ENCODE measurements at regions not wholly inside any gene's neighbourhood (a gene's known extent, or its start where the extent isn't known, plus 50 kb on each side); places are given as distances from the start of the nearest gene placed in this dataset.
"Not testable (repeated sequence)": the region's sequence is repeated elsewhere in the genome, so short reads cannot be mapped to it uniquely, and the experiment has no call there.

GRCh38 chr16:76880523-76880922 lies 310.5 kb upstream of the MON1B start:
- H3K36me3 Mint-ChIP-seq (ENCODE audit: low read depth); H3K4me3 Mint-ChIP-seq; H3K27ac Mint-ChIP-seq; H3K4me1 Mint-ChIP-seq (ENCODE audit: low read depth); H3K9me3 Mint-ChIP-seq; DNase-seq; H3K27me3 Mint-ChIP-seq: not testable (repeated sequence)

- Mint-ChIP-seq H3K4me3 (no peak overlapping the region), H3K27ac (no peak overlapping the region), H3K9me3 (peaks cover 3% of the 10 kb centered on the region), H3K27me3 (no peaks in the 10 kb centered on the region), H3K4me1 (ENCODE audit: low read depth) (no peaks in the 10 kb centered on the region), H3K36me3 (ENCODE audit: low read depth) (no peaks in the 10 kb centered on the region)
- no peak for DNase-seq
These were observed 308.9 kb upstream of the MON1B start for GRCh38 chr16:76882105-76882504.

GRCh38 chr16:76883076-76883475 lies 307.9 kb upstream of the MON1B start:
- Mint-ChIP-seq H3K4me1 (ENCODE audit: low read depth) (no peaks in the 10 kb centered on the region), H3K27ac (no peak overlapping the region), H3K4me3 (no peak overlapping the region), H3K27me3 (no peaks in the 10 kb centered on the region), H3K9me3 (peaks cover 3% of the 10 kb centered on the region), H3K36me3 (ENCODE audit: low read depth) (no peaks in the 10 kb centered on the region)
- DNase-seq: no peak

GRCh38 chr16:76885776-76886537 lies 305.0 kb upstream of the MON1B start:
- Mint-ChIP-seq H3K36me3 (ENCODE audit: low read depth) (no peaks in the 10 kb centered on the region), H3K9me3 (peaks cover 3% of the 10 kb centered on the region), H3K27ac (no peak overlapping the region), H3K4me3 (no peak overlapping the region), H3K27me3 (no peaks in the 10 kb centered on the region), H3K4me1 (ENCODE audit: low read depth) (no peaks in the 10 kb centered on the region)
- no peak for DNase-seq

- no peaks in the 10 kb centered on the region for H3K4me1 Mint-ChIP-seq (ENCODE audit: low read depth)
- no peaks in the 10 kb centered on the region for H3K27me3 Mint-ChIP-seq
- no peak for DNase-seq
- no peaks in the 10 kb centered on the region for H3K9me3 Mint-ChIP-seq
- no peaks in the 10 kb centered on the region for H3K36me3 Mint-ChIP-seq (ENCODE audit: low read depth)
- H3K27ac Mint-ChIP-seq: no peak overlapping the region
- no peak overlapping the region for H3K4me3 Mint-ChIP-seq
These were observed 293.2 kb upstream of the MON1B start for GRCh38 chr16:76897816-76898215.

GRCh38 chr16:76899767-76900166 lies 291.2 kb upstream of the MON1B start:
- Mint-ChIP-seq H3K36me3 (ENCODE audit: low read depth) (no peaks in the 10 kb centered on the region), H3K4me1 (ENCODE audit: low read depth) (no peaks in the 10 kb centered on the region), H3K27ac (no peak overlapping the region), H3K4me3 (no peak overlapping the region), H3K9me3 (no peaks in the 10 kb centered on the region), H3K27me3 (no peaks in the 10 kb centered on the region)
- no peak for DNase-seq

GRCh38 chr16:76900285-76901263 lies 290.4 kb upstream of the MON1B start:
- no peak overlapping the region for H3K27ac Mint-ChIP-seq
- H3K36me3 Mint-ChIP-seq (ENCODE audit: low read depth): no peaks in the 10 kb centered on the region

GRCh38 chr16:76906552-76906951 lies 284.4 kb upstream of the MON1B start:
- Mint-ChIP-seq H3K4me1 (ENCODE audit: low read depth) (no peaks in the 10 kb centered on the region), H3K9me3 (no peaks in the 10 kb centered on the region), H3K27ac (no peak overlapping the region), H3K36me3 (ENCODE audit: low read depth) (no peaks in the 10 kb centered on the region), H3K4me3 (no peak overlapping the region), H3K27me3 (no peaks in the 10 kb centered on the region)
- no peak for DNase-seq

More at GRCh38 chr16:76900285-76901263, 290.4 kb upstream of the MON1B start:
- DNase-seq: no peak
- no peak overlapping the region for H3K4me3 Mint-ChIP-seq
- H3K27me3 Mint-ChIP-seq: no peaks in the 10 kb centered on the region
- H3K9me3 Mint-ChIP-seq: no peaks in the 10 kb centered on the region
- H3K4me1 Mint-ChIP-seq (ENCODE audit: low read depth): no peaks in the 10 kb centered on the region

- Mint-ChIP-seq H3K27me3 (no peaks in the 10 kb centered on the region), H3K4me1 (ENCODE audit: low read depth) (no peaks in the 10 kb centered on the region), H3K27ac (no peak overlapping the region), H3K36me3 (ENCODE audit: low read depth) (no peaks in the 10 kb centered on the region), H3K9me3 (no peaks in the 10 kb centered on the region), H3K4me3 (no peak overlapping the region)
- DNase-seq: no peak
These were observed 280.1 kb upstream of the MON1B start for GRCh38 chr16:76910931-76911330.

GRCh38 chr16:76913046-76913445 lies 277.9 kb upstream of the MON1B start:
- H3K27ac Mint-ChIP-seq: no peak overlapping the region
- H3K4me1 Mint-ChIP-seq (ENCODE audit: low read depth): no peaks in the 10 kb centered on the region
- H3K36me3 Mint-ChIP-seq (ENCODE audit: low read depth): no peaks in the 10 kb centered on the region
- DNase-seq: no peak
- H3K4me3 Mint-ChIP-seq: no peak overlapping the region
- H3K27me3 Mint-ChIP-seq: no peaks in the 10 kb centered on the region
- H3K9me3 Mint-ChIP-seq: no peaks in the 10 kb centered on the region

- H3K4me3 Mint-ChIP-seq: no peak overlapping the region
- no peaks in the 10 kb centered on the region for H3K4me1 Mint-ChIP-seq (ENCODE audit: low read depth)
- no peaks in the 10 kb centered on the region for H3K27me3 Mint-ChIP-seq
- no peaks in the 10 kb centered on the region for H3K36me3 Mint-ChIP-seq (ENCODE audit: low read depth)
- H3K27ac Mint-ChIP-seq: no peak overlapping the region
- DNase-seq: no peak
- H3K9me3 Mint-ChIP-seq: peaks cover 13% of the 10 kb centered on the region
These were observed 264.9 kb upstream of the MON1B start for GRCh38 chr16:76926042-76926441.

- Mint-ChIP-seq H3K27ac (no peak overlapping the region), H3K4me1 (ENCODE audit: low read depth) (no peaks in the 10 kb centered on the region), H3K36me3 (ENCODE audit: low read depth) (no peaks in the 10 kb centered on the region), H3K9me3 (peaks cover 13% of the 10 kb centered on the region), H3K27me3 (no peaks in the 10 kb centered on the region), H3K4me3 (no peak overlapping the region)
- DNase-seq: no peak
These were observed 264.4 kb upstream of the MON1B start for GRCh38 chr16:76926595-76926994.

GRCh38 chr16:76931186-76931585 lies 259.8 kb upstream of the MON1B start:
- Mint-ChIP-seq H3K9me3 (peaks cover 10% of the 10 kb centered on the region), H3K27ac (no peak overlapping the region), H3K27me3 (no peaks in the 10 kb centered on the region), H3K36me3 (ENCODE audit: low read depth) (no peaks in the 10 kb centered on the region), H3K4me1 (ENCODE audit: low read depth) (peaks cover 4% of the 10 kb centered on the region), H3K4me3 (no peak overlapping the region)
- no peak for DNase-seq

- DNase-seq: no peak
- Mint-ChIP-seq H3K36me3 (ENCODE audit: low read depth) (no peaks in the 10 kb centered on the region), H3K4me1 (ENCODE audit: low read depth) (peaks cover 4% of the 10 kb centered on the region), H3K9me3 (peaks cover 10% of the 10 kb centered on the region), H3K27me3 (no peaks in the 10 kb centered on the region), H3K27ac (peak overlapping the region; percentile 50), H3K4me3 (no peak overlapping the region)
These were observed 258.3 kb upstream of the MON1B start for GRCh38 chr16:76932541-76933211.
